ENCODE measurements at regions not wholly inside any gene's neighbourhood (a gene's known extent, or its start where the extent isn't known, plus 50 kb on each side); places are given as distances from the start of the nearest gene placed in this dataset.

DNA sequence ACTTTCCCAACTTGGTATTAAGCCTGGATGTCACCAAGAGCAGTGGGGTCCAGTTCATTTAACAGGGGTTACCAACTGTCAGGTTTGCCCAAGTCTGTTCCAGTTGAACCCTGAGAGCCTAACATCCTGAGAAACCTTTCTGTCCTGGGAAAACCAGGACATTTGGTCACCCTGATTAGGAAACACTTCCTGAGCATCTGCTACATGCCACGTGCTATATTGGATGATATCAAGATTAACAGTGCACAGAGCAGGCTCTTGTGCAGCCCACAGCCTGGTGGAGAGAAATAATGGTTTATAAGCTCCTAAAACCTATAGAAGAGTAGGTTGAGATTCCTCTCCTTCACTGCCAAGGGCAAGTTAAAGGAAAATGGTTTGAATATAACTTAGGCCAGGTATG, 102.9 kb upstream of the RAD23B start:
- no peak overlapping the region for H3K9ac ChIP-seq (ENCODE audit: low read depth in 2 of 2, low read length in 2 of 2)
- H3K4me3 ChIP-seq: no peak overlapping the region
- H3K4me1 ChIP-seq: no peaks in the 10 kb centered on the region
- no peaks in the 10 kb centered on the region for H3K36me3 ChIP-seq
- TF ChIP-seq, protein P1, sequence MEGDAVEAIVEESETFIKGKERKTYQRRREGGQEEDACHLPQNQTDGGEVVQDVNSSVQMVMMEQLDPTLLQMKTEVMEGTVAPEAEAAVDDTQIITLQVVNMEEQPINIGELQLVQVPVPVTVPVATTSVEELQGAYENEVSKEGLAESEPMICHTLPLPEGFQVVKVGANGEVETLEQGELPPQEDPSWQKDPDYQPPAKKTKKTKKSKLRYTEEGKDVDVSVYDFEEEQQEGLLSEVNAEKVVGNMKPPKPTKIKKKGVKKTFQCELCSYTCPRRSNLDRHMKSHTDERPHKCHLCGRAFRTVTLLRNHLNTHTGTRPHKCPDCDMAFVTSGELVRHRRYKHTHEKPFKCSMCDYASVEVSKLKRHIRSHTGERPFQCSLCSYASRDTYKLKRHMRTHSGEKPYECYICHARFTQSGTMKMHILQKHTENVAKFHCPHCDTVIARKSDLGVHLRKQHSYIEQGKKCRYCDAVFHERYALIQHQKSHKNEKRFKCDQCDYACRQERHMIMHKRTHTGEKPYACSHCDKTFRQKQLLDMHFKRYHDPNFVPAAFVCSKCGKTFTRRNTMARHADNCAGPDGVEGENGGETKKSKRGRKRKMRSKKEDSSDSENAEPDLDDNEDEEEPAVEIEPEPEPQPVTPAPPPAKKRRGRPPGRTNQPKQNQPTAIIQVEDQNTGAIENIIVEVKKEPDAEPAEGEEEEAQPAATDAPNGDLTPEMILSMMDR (IDR thresholded peaks at IDR 0.05): no peak
- DNase-seq: no peak
- no peaks in the 10 kb centered on the region for H3K9me3 ChIP-seq
- no peaks in the 10 kb centered on the region for H3K27me3 ChIP-seq
- intact Hi-C loops (cut with DNase I): no loop called here
- no peak overlapping the region for H3K27ac ChIP-seq

DNA sequence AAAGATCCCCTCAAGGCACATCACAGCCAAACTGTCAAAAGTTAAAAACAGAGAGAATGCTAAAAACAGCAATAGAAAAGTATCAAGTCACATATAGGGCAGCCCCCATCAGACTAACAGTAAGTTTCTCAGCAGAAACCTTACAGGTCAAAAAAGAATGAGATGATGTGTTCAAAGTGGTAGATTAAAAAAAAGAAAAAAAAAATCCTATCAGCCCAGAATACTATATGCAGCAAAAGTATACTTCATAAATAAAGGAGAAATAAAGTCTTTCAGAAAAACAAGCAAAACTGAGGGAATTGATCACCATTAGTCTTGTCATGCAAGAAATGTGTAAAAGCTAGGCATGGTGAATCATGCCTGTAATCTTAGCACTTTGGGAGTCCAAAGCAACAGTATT, 99.9 kb upstream of the RAD23B start:
- H3K27ac ChIP-seq: no peak overlapping the region
- H3K9me3 ChIP-seq: no peaks in the 10 kb centered on the region
- no peak overlapping the region for H3K4me3 ChIP-seq
- intact Hi-C loops (cut with DNase I): no loop called here
- no peaks in the 10 kb centered on the region for H3K4me1 ChIP-seq
- H3K27me3 ChIP-seq: no peaks in the 10 kb centered on the region
- no peaks in the 10 kb centered on the region for H3K36me3 ChIP-seq
- TF ChIP-seq, protein P1 (IDR thresholded peaks at IDR 0.05): no peak
- H3K9ac ChIP-seq (ENCODE audit: low read depth in 2 of 2, low read length in 2 of 2): no peak overlapping the region
- DNase-seq: no peak

DNA sequence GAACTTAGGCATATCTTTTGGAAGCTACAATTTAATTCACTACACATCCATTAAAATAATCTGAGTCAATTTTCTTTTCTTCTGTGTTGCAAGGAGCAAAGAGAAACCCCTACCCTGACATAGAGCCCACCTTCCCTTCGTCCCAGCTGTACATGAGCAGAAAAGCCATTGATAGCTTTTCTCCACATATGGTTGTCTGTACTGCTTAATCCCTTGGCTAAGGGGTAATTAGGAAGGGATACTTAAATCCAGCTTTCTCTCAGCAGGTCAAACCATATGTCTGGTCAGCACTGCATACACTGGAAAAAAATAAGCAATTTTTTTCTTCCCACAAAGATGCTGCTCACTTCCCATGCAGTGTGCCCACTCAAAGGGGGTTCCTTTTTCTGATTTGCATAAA, 94.7 kb upstream of the RAD23B start:
- Histone ChIP-seq H3K4me3 (no peak overlapping the region), H3K27me3 (no peaks in the 10 kb centered on the region)
- intact Hi-C loops (cut with DNase I): no loop called here

DNA sequence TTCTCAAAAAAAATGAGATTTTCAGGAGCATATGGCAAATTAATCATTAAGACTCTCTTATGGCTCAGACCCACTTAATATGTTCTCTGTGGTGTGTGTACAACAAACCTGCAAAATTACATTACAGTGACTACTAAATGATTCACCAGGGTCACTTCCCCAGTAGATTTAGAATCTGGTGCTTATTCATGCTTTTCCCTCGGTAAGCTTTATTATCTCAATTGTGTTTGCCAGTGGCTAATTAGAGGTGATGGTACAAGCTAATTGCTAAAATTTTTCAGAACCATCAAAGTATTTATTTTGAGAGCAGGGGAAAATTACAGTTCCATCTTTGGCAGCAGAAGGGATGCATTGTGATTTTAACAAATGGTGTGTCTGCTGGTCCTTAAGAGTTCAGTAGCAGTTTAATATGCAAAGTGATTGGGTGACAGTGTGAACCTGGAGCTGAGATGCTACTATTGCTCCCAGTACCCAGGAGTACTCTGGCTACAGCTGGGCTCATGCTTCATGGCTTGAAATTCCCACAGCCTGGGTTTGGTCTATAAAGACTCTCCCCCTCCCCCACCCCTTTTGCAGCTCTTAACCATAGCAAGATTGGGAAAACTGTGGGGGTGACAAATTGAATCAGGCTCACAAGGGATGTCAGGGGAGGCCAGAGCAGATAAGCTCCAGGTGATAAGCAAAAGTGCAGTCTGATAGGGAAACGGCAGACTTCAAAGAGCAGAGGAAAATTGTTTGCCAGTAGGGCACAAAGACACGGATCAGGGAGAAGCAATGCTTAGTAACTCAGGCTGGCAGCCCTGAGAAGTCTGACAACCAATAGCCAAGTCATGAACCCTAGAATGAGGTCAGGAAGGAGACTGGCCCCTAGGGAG, 92.8 kb upstream of the RAD23B start:
- no peak overlapping the region for H3K4me3 ChIP-seq
- no peak for DNase-seq
- no peaks in the 10 kb centered on the region for H3K27me3 ChIP-seq
- no peaks in the 10 kb centered on the region for H3K4me1 ChIP-seq
- no peak overlapping the region for H3K27ac ChIP-seq
- no peaks in the 10 kb centered on the region for H3K9me3 ChIP-seq
- intact Hi-C loops (cut with DNase I): no loop called here
- no peaks in the 10 kb centered on the region for H3K36me3 ChIP-seq
- H3K9ac ChIP-seq (ENCODE audit: low read depth in 2 of 2, low read length in 2 of 2): no peak overlapping the region
- TF ChIP-seq, protein P1 (IDR thresholded peaks at IDR 0.05): no peak

More for the DNA sequence above, 94.7 kb upstream of the RAD23B start:
- TF ChIP-seq, protein P1 (IDR thresholded peaks at IDR 0.05): no peak
- Histone ChIP-seq H3K9me3 (no peaks in the 10 kb centered on the region), H3K4me1 (no peaks in the 10 kb centered on the region), H3K27ac (no peak overlapping the region), H3K36me3 (no peaks in the 10 kb centered on the region), H3K9ac (ENCODE audit: low read depth in 2 of 2, low read length in 2 of 2) (no peak overlapping the region)
- no peak for DNase-seq

DNA sequence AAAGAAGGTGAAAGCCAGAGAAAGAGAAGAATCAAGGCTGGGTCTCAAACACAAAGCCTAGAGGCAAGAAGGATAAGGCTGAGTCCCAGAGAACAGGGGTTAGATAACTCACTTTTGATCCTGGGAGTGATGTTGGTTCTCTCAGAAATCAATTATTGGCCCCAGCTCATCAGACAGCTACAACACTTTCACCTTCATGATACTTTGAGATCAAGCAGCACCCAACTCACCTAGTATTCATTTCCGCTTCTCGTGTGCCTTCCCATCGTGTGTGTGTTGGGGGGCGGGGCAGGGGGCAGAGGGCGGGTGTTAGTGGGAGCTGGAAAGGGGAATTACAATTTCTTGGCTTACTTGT, 92.2 kb upstream of the RAD23B start:
- Histone ChIP-seq H3K4me3 (no peak overlapping the region), H3K4me1 (no peaks in the 10 kb centered on the region), H3K9me3 (no peaks in the 10 kb centered on the region), H3K36me3 (no peaks in the 10 kb centered on the region), H3K27ac (no peak overlapping the region), H3K27me3 (no peaks in the 10 kb centered on the region), H3K9ac (ENCODE audit: low read depth in 2 of 2, low read length in 2 of 2) (no peak overlapping the region)
- no peak for DNase-seq
- intact Hi-C loops (cut with DNase I): no loop called here
- TF ChIP-seq, protein P1 (IDR thresholded peaks at IDR 0.05): no peak
